ENCODE measurements at regions not wholly inside any gene's neighbourhood (a gene's known extent, or its start where the extent isn't known, plus 50 kb on each side); places are given as distances from the start of the nearest gene placed in this dataset.

GRCh38 chr13:40283666-40284065, 382.8 kb downstream of the FOXO1 start:
- H3K27me3 ChIP-seq (ENCODE audit: insufficient read depth, poor library complexity, severe bottlenecking), result no peaks in the 10 kb centered on the region
- no peaks in the 10 kb centered on the region for H3K36me3 ChIP-seq (ENCODE audit: low read depth)
- DNase-seq (ENCODE audit: low spot score) (no peak), ATAC-seq (ENCODE audit: low read depth) (peak; percentile 42; the same call in 1 of the 3 replicates)
- H3K27ac ChIP-seq (ENCODE audit: poor library complexity, severe bottlenecking), result no peak overlapping the region
- peaks cover 10% of the 10 kb centered on the region for H3K4me1 ChIP-seq (ENCODE audit: insufficient read depth, poor library complexity, severe bottlenecking)
- H3K4me3 ChIP-seq (ENCODE audit: severe bottlenecking), result no peak overlapping the region
- H3K9me3 ChIP-seq (ENCODE audit: severe bottlenecking), result no peaks in the 10 kb centered on the region
- TF ChIP-seq CTCF (IDR thresholded peaks at IDR 0.05; ENCODE audit: poor library complexity, severe bottlenecking), result no peak

GRCh38 chr13:40285634-40286033, 380.8 kb downstream of the FOXO1 start:
- no peak for TF ChIP-seq CTCF (IDR thresholded peaks at IDR 0.05; ENCODE audit: poor library complexity, severe bottlenecking)
- no peak overlapping the region for H3K4me3 ChIP-seq (ENCODE audit: severe bottlenecking)

GRCh38 chr13:40287428-40287827, 379.0 kb downstream of the FOXO1 start:
- Histone ChIP-seq H3K9me3 (ENCODE audit: severe bottlenecking) (no peaks in the 10 kb centered on the region), H3K27me3 (ENCODE audit: insufficient read depth, poor library complexity, severe bottlenecking) (no peaks in the 10 kb centered on the region), H3K4me3 (ENCODE audit: severe bottlenecking) (no peak overlapping the region), H3K27ac (ENCODE audit: poor library complexity, severe bottlenecking) (no peak overlapping the region), H3K4me1 (ENCODE audit: insufficient read depth, poor library complexity, severe bottlenecking) (peaks cover 10% of the 10 kb centered on the region), H3K36me3 (ENCODE audit: low read depth) (no peaks in the 10 kb centered on the region)
- TF ChIP-seq CTCF (IDR thresholded peaks at IDR 0.05; ENCODE audit: poor library complexity, severe bottlenecking), result no peak
- DNase-seq (ENCODE audit: low spot score) (no peak), ATAC-seq (ENCODE audit: low read depth) (no peak)

More at GRCh38 chr13:40285634-40286033, 380.8 kb downstream of the FOXO1 start:
- Histone ChIP-seq H3K27ac (ENCODE audit: poor library complexity, severe bottlenecking) (no peak overlapping the region), H3K36me3 (ENCODE audit: low read depth) (no peaks in the 10 kb centered on the region), H3K27me3 (ENCODE audit: insufficient read depth, poor library complexity, severe bottlenecking) (no peaks in the 10 kb centered on the region), H3K9me3 (ENCODE audit: severe bottlenecking) (no peaks in the 10 kb centered on the region), H3K4me1 (ENCODE audit: insufficient read depth, poor library complexity, severe bottlenecking) (peaks cover 10% of the 10 kb centered on the region)
- no peak for DNase-seq (ENCODE audit: low spot score)
- ATAC-seq (ENCODE audit: low read depth), result no peak

- TF ChIP-seq CTCF (IDR thresholded peaks at IDR 0.05; ENCODE audit: poor library complexity, severe bottlenecking), result no peak
- Histone ChIP-seq H3K27ac (ENCODE audit: poor library complexity, severe bottlenecking) (no peak overlapping the region), H3K36me3 (ENCODE audit: low read depth) (no peaks in the 10 kb centered on the region), H3K4me1 (ENCODE audit: insufficient read depth, poor library complexity, severe bottlenecking) (peaks cover 10% of the 10 kb centered on the region), H3K9me3 (ENCODE audit: severe bottlenecking) (no peaks in the 10 kb centered on the region), H3K27me3 (ENCODE audit: insufficient read depth, poor library complexity, severe bottlenecking) (no peaks in the 10 kb centered on the region), H3K4me3 (ENCODE audit: severe bottlenecking) (no peak overlapping the region)
- ATAC-seq (ENCODE audit: low read depth) (no peak), DNase-seq (ENCODE audit: low spot score) (no peak)
Measured at GRCh38 chr13:40288259-40288658, 378.2 kb downstream of the FOXO1 start.

- H3K4me3 ChIP-seq (ENCODE audit: severe bottlenecking), result no peak overlapping the region
- ATAC-seq (ENCODE audit: low read depth) (no peak), DNase-seq (ENCODE audit: low spot score) (no peak)
- no peaks in the 10 kb centered on the region for H3K4me1 ChIP-seq (ENCODE audit: insufficient read depth, poor library complexity, severe bottlenecking)
- H3K9me3 ChIP-seq (ENCODE audit: severe bottlenecking), result no peaks in the 10 kb centered on the region
- no peak overlapping the region for H3K27ac ChIP-seq (ENCODE audit: poor library complexity, severe bottlenecking)
- no peaks in the 10 kb centered on the region for H3K27me3 ChIP-seq (ENCODE audit: insufficient read depth, poor library complexity, severe bottlenecking)
- no peaks in the 10 kb centered on the region for H3K36me3 ChIP-seq (ENCODE audit: low read depth)
- TF ChIP-seq CTCF (IDR thresholded peaks at IDR 0.05; ENCODE audit: poor library complexity, severe bottlenecking), result no peak
Measured at GRCh38 chr13:40290758-40291157, 375.7 kb downstream of the FOXO1 start.

All from RWPE2 (cell line).